ENCODE measurements at regions not wholly inside any gene's neighbourhood (a gene's known extent, or its start where the extent isn't known, plus 50 kb on each side); places are given as distances from the start of the nearest gene placed in this dataset.

GRCh38 chr2:176753205-176753604, 459.4 kb upstream of the HNRNPA3 start:
- DNase-seq (ENCODE audit: extremely low read depth in 1 of 2, low read depth in 1 of 2), result no peak

GRCh38 chr2:176753752-176754474, 458.7 kb upstream of the HNRNPA3 start:
- no peak for DNase-seq (ENCODE audit: extremely low read depth in 1 of 2, low read depth in 1 of 2)

- DNase-seq (ENCODE audit: extremely low read depth in 1 of 2, low read depth in 1 of 2), result no peak
Measured at GRCh38 chr2:176755537-176756135, 457.0 kb upstream of the HNRNPA3 start.

- DNase-seq (ENCODE audit: extremely low read depth in 1 of 2, low read depth in 1 of 2), result no peak
Measured at GRCh38 chr2:176758426-176758825, 454.2 kb upstream of the HNRNPA3 start.

- no peak for DNase-seq (ENCODE audit: extremely low read depth in 1 of 2, low read depth in 1 of 2)
Measured at GRCh38 chr2:176760439-176760838, 452.2 kb upstream of the HNRNPA3 start.

GRCh38 chr2:176763130-176763529, 449.5 kb upstream of the HNRNPA3 start:
- DNase-seq (ENCODE audit: extremely low read depth in 1 of 2, low read depth in 1 of 2), result no peak

- DNase-seq (ENCODE audit: extremely low read depth in 1 of 2, low read depth in 1 of 2), result no peak
Measured at GRCh38 chr2:176763851-176764404, 448.7 kb upstream of the HNRNPA3 start.

GRCh38 chr2:176764921-176765320, 447.7 kb upstream of the HNRNPA3 start:
- no peak for DNase-seq (ENCODE audit: extremely low read depth in 1 of 2, low read depth in 1 of 2)

GRCh38 chr2:176766005-176766404, 446.6 kb upstream of the HNRNPA3 start:
- DNase-seq (ENCODE audit: extremely low read depth in 1 of 2, low read depth in 1 of 2), result no peak

- DNase-seq (ENCODE audit: extremely low read depth in 1 of 2, low read depth in 1 of 2), result no peak
Measured at GRCh38 chr2:176768185-176768584, 444.4 kb upstream of the HNRNPA3 start.

GRCh38 chr2:176769021-176769420, 443.6 kb upstream of the HNRNPA3 start:
- DNase-seq (ENCODE audit: extremely low read depth in 1 of 2, low read depth in 1 of 2), result no peak

GRCh38 chr2:176769499-176770370, 442.9 kb upstream of the HNRNPA3 start:
- DNase-seq (ENCODE audit: extremely low read depth in 1 of 2, low read depth in 1 of 2), result no peak

- no peak for DNase-seq (ENCODE audit: extremely low read depth in 1 of 2, low read depth in 1 of 2)
Measured at GRCh38 chr2:176772816-176773215, 439.8 kb upstream of the HNRNPA3 start.

- DNase-seq (ENCODE audit: extremely low read depth in 1 of 2, low read depth in 1 of 2), result no peak
Measured at GRCh38 chr2:176774766-176775451, 437.7 kb upstream of the HNRNPA3 start.

- DNase-seq (ENCODE audit: extremely low read depth in 1 of 2, low read depth in 1 of 2), result no peak
Measured at GRCh38 chr2:176777262-176777661, 435.3 kb upstream of the HNRNPA3 start.

GRCh38 chr2:176779917-176780316, 432.7 kb upstream of the HNRNPA3 start:
- DNase-seq (ENCODE audit: extremely low read depth in 1 of 2, low read depth in 1 of 2), result no peak

- DNase-seq (ENCODE audit: extremely low read depth in 1 of 2, low read depth in 1 of 2), result no peak
Measured at GRCh38 chr2:176780348-176780747, 432.2 kb upstream of the HNRNPA3 start.

GRCh38 chr2:176781570-176782217, 430.9 kb upstream of the HNRNPA3 start:
- DNase-seq (ENCODE audit: extremely low read depth in 1 of 2, low read depth in 1 of 2), result no peak

- DNase-seq (ENCODE audit: extremely low read depth in 1 of 2, low read depth in 1 of 2), result no peak
Measured at GRCh38 chr2:176784633-176785200, 427.9 kb upstream of the HNRNPA3 start.

GRCh38 chr2:176789751-176790150, 422.8 kb upstream of the HNRNPA3 start:
- no peak for DNase-seq (ENCODE audit: extremely low read depth in 1 of 2, low read depth in 1 of 2)

Measured in stimulated activated CD8-positive, alpha-beta memory T cell treated with anti-CD3 and anti-CD28 coated beads, Interleukin-7, amount 100 ng/mL, for 48 hours (primary cell).